Heart left ventricle (tissue), 13 donors: ENCODE measurements at regions not wholly inside any gene's neighbourhood (a gene's known extent, or its start where the extent isn't known, plus 50 kb on each side); places are given as distances from the start of the nearest gene placed in this dataset.

Source experiments
- CTCF ChIP-seq, 12 donors: fragments of 200-600 bp; sonication (generic) in 4 of 12; IDR thresholded peaks; one replicate each; pipeline versions ENCODE4 v1.5.0 to v1.8.0; 2018 to 2022; ENCODE audit warnings: antibody characterized with exemption in 12 of 12, mild to moderate bottlenecking in 5 of 12
- POLR2A ChIP-seq, 2 donors: fragments of 450-650 bp; IDR thresholded peaks; one replicate each; pipeline ENCODE4 v1.6.1; 2017; ENCODE audit warnings: antibody characterized with exemption in 2 of 2, mild to moderate bottlenecking in 2 of 2, moderate library complexity in 2 of 2
- donor health status: ischemic (EF 13 %, LVEDD 7.1; RV severe dilation, severe dysfunction).
- donor health status: DM: no; HTN: yes; CAD: no.
- donor health status: DM: no; HTN: no; CAD: no.
- donor health status: ischemic (EF 25% LVEDD 6.9; RV normal size, moderate dysfunction).
- donor health status: ischemic (EF 25% LVEDD 5.7; RV mildly dilated, moderate dysfunction).
- donor health status: ischemic (EF 35%, LVEDD 5.7; RV mildly dilated, moderate dysfunction).
- donor health status: nonischemic (EF 11% LVEDD 7.7; RV severe dilation, severe dysfunction).
- donor health status: DM: yes; HTN: yes; CAD: no.
- donor health status: PGD.
- donor health status: ischemic (EF 29% LVEDD 5.4; RV normal size, mild dysfunction).
- donor health status: nonischemic (EF 23%, LVEDD 6.1; RV moderate dilation, normal function).

- no peak for TF ChIP-seq CTCF (IDR thresholded peaks at IDR 0.05)
- no peak for TF ChIP-seq POLR2A (IDR thresholded peaks at IDR 0.05)
These were observed 447.3 kb upstream of the CNTN3 start for GRCh38 chr3:75061806-75062205.
